ENCODE measurements at regions not wholly inside any gene's neighbourhood (a gene's known extent, or its start where the extent isn't known, plus 50 kb on each side); places are given as distances from the start of the nearest gene placed in this dataset.

DNA sequence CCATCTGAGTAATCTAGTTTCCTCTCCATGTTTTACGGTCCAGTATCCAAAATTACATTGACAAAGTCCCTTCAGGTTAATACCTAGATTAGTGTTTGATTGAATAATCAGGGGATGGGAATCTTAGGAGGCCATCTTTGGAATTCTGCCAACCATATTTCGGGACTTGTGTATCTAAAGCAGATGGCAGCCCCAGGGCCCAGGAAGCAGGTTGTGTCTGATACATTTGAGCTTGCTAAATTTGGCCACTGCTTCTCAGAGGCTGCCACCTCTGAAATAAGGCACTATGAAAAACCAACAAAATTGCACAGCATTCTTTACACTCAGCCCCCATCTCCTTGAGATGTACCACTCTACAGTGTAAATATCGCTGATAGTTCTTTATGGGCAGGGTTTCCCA, 102.1 kb downstream of the ASB9 start:
- no peak for DNase-seq (ENCODE audit: low spot score in 2 of 2)
- H3K27ac ChIP-seq: no peak overlapping the region
- H3K36me3 ChIP-seq: no peaks in the 10 kb centered on the region
- H3K4me3 ChIP-seq: no peak overlapping the region
- TF ChIP-seq POLR2A (IDR thresholded peaks at IDR 0.05) (no peak), EP300 (IDR thresholded peaks at IDR 0.05) (no peak)
- TF ChIP-seq, protein P1, sequence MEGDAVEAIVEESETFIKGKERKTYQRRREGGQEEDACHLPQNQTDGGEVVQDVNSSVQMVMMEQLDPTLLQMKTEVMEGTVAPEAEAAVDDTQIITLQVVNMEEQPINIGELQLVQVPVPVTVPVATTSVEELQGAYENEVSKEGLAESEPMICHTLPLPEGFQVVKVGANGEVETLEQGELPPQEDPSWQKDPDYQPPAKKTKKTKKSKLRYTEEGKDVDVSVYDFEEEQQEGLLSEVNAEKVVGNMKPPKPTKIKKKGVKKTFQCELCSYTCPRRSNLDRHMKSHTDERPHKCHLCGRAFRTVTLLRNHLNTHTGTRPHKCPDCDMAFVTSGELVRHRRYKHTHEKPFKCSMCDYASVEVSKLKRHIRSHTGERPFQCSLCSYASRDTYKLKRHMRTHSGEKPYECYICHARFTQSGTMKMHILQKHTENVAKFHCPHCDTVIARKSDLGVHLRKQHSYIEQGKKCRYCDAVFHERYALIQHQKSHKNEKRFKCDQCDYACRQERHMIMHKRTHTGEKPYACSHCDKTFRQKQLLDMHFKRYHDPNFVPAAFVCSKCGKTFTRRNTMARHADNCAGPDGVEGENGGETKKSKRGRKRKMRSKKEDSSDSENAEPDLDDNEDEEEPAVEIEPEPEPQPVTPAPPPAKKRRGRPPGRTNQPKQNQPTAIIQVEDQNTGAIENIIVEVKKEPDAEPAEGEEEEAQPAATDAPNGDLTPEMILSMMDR (IDR thresholded peaks at IDR 0.05): no peak
- H3K4me1 ChIP-seq: no peaks in the 10 kb centered on the region
- WGBS, 2 donors: 85 to 93% methylated on average over 3 of the region's 3 CpGs
- peaks cover 0 to 3% of the 10 kb centered on the region in 2 donors for H3K27me3 ChIP-seq
- H3K9me3 ChIP-seq: no peaks in the 10 kb centered on the region

DNA sequence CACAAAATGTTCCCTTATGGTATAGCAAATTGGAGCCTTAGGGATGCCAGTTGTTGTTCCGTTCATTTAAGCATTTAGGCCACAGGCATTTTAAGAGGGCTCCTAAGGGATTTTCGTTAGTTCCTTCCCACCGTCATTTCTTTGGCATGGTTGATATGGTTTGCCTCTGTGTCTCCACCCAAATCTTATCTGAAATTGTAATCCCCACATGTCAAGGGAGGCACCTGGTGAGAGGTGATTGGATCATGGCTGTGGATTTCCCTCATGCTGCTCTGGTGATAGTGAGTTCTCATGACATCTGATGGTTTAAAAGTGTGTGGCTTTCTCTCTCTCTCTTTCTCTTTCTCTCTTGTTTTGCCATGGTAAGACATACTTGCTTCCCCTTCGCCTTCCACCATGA, 104.1 kb downstream of the ASB9 start:
- Histone ChIP-seq H3K4me3 (no peak overlapping the region), H3K4me1 (no peaks in the 10 kb centered on the region), H3K36me3 (no peaks in the 10 kb centered on the region), H3K27me3 (peaks cover 0 to 3% of the 10 kb centered on the region in 2 donors), H3K9me3 (no peaks in the 10 kb centered on the region), H3K27ac (no peak overlapping the region)
- WGBS, 2 donors: 71 to 90% methylated on average over 4 of the region's 4 CpGs
- no peak for DNase-seq (ENCODE audit: low spot score in 2 of 2)
- TF ChIP-seq, protein P1 (IDR thresholded peaks at IDR 0.05): no peak
- TF ChIP-seq EP300 (IDR thresholded peaks at IDR 0.05): no peak
- TF ChIP-seq POLR2A (IDR thresholded peaks at IDR 0.05): no peak

DNA sequence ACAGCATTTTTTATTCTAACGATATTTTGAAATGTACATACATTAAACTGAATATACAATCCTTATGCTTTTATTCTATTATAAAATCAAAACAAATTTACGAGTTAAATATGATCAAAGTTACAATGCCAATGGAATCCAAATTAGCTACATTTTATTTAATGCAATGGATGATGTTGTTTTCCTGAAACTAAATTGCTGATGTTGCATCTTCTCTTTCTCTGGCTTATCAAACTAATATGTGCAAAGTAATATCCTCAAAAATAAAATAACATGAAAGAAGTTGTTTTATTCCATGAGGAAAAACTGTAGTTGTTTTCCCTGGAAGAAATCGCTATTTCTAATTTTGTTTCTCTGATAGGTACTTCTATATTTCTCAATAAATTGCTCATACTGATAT, 106.8 kb downstream of the ASB9 start:
- no peak overlapping the region for H3K27ac ChIP-seq
- H3K4me1 ChIP-seq: no peaks in the 10 kb centered on the region
- H3K36me3 ChIP-seq: no peaks in the 10 kb centered on the region
- 78 to 85% methylated on average over 3 of the region's 3 CpGs for WGBS, 2 donors
- no peak for DNase-seq (ENCODE audit: low spot score in 2 of 2)
- H3K9me3 ChIP-seq: no peaks in the 10 kb centered on the region
- no peak overlapping the region for H3K4me3 ChIP-seq
- no peaks in the 10 kb centered on the region for H3K27me3 ChIP-seq
- TF ChIP-seq EP300 (IDR thresholded peaks at IDR 0.05) (no peak), POLR2A (IDR thresholded peaks at IDR 0.05) (no peak)

DNA sequence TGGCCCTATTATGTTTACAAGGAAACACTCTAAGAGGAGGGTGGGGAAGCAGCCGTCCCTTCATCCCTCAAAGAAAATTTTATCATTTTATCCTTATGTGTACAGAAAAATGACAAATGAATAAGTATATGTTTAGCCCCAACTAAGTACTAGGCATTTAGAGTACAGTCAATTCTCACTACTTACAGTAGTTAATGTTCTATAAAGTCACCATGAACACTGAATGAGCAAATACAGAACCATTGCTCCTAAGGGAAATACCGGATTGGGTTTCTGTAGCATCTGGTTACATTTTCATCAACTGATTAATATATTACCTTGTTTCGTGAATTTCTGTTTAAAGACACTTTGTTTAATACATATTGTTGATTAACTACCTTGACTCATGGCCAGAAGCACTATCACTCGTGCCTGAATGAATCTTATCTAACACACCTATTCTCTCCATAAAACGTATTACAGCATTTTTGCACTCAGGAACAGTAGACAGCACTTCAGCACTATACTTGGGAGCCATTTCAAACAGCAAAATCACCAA, 109.3 kb downstream of the ASB9 start:
- H3K27ac ChIP-seq: no peak overlapping the region
- TF ChIP-seq EP300 (IDR thresholded peaks at IDR 0.05): no peak
- H3K27me3 ChIP-seq: no peaks in the 10 kb centered on the region
- no peak for DNase-seq (ENCODE audit: low spot score in 2 of 2)
- 76 to 91% methylated on average over 5 of the region's 5 CpGs for WGBS, 2 donors
- no peak overlapping the region for H3K4me3 ChIP-seq
- H3K4me1 ChIP-seq: no peaks in the 10 kb centered on the region
- H3K36me3 ChIP-seq: no peaks in the 10 kb centered on the region
- H3K9me3 ChIP-seq: no peaks in the 10 kb centered on the region

DNA sequence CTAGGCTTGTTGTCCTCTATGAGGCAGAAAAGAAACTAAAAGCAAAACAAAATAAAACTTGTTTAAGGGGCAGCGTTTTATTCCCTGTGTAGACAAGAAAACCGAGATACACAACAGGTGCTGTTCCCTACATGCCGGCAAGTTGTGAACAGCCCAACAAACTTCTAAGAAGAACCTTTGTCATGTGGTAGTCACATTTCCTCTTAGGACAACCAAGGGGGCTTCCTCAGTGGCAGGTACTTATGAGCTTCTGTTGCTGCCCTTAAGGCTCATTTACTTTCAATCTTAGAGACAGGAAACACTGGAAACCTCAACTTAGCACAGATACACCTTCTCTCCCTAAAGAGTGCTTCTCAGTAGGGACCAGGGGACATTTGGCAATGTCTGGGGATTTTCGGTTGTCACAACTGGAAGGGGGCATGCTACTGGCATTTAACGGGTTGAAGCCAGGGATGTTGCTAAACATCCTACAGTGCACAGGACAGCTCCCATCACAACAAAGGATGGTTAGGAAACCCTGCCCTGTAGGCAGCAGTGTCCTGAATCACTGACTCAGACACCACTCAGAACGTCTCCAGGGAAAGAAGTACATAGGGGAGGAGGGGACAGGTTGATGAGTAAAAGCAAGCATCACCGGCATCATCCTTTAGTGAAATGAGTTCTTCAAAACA, 111.0 kb downstream of the ASB9 start:
- Histone ChIP-seq H3K4me3 (no peak overlapping the region), H3K27ac (no peak overlapping the region), H3K9me3 (no peaks in the 10 kb centered on the region), H3K36me3 (no peaks in the 10 kb centered on the region), H3K27me3 (peaks cover 0 to 6% of the 10 kb centered on the region in 2 donors), H3K4me1 (no peaks in the 10 kb centered on the region)
- TF ChIP-seq POLR2A (IDR thresholded peaks at IDR 0.05): no peak
- TF ChIP-seq EP300 (IDR thresholded peaks at IDR 0.05): no peak
- TF ChIP-seq, protein P1 (IDR thresholded peaks at IDR 0.05): no peak
- 85% methylated on average over 6 to 7 of the region's 7 CpGs for WGBS, 2 donors
- DNase-seq (ENCODE audit: low spot score in 2 of 2): no peak

DNA sequence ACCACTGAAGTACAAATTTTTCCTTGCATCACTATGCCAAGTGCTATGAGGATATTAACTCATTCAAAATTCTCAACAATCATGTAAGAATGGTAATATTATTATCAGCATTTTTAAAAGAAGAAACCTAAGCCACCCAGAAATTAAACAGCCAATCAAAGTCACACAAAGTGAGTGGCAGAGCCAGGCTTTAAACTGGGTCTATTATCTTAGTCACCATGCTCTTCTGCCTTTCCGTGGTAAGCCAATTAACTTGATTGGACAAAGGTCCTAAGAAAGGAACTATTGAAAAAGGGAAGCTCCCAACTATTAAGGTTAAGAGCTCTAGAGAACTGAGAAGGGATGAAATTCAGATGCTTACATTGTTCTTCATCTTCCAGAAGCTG, 111.5 kb downstream of the ASB9 start:
- Histone ChIP-seq H3K4me3 (no peak overlapping the region), H3K36me3 (no peaks in the 10 kb centered on the region), H3K27me3 (peaks cover 0 to 6% of the 10 kb centered on the region in 2 donors), H3K9me3 (no peaks in the 10 kb centered on the region), H3K4me1 (no peaks in the 10 kb centered on the region), H3K27ac (no peak overlapping the region)
- 23 to 29% methylated on average over 1 of the region's 1 CpG for WGBS, 2 donors
- DNase-seq (ENCODE audit: low spot score in 2 of 2): no peak
- TF ChIP-seq, protein P1 (IDR thresholded peaks at IDR 0.05): no peak
- TF ChIP-seq POLR2A (IDR thresholded peaks at IDR 0.05) (no peak), EP300 (IDR thresholded peaks at IDR 0.05) (no peak)
